ENCODE measurements at regions not wholly inside any gene's neighbourhood (a gene's known extent, or its start where the extent isn't known, plus 50 kb on each side); places are given as distances from the start of the nearest gene placed in this dataset.
"Not testable (repeated sequence)": the region's sequence is repeated elsewhere in the genome, so short reads cannot be mapped to it uniquely, and the experiment has no call there.

DNA sequence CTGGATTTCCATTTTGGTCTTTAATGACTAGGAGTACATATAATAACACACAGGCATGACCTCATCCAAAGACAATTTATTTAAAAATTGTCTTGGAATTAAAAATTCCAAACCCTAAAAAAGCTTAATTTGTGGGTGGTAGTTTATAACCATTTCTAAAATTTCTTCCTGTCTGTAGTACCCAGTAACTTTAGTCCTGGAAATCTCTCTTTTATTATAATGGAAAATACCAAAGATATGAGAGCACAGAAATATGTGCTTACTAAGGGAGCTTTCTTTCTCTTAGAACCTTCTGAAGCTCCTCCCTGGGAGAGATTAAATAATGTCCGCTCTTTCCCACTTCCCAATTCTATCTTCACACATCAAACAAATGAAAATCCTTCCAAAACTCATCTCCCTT is 70.5 kb upstream of the PRL start:
- DNase-seq (ENCODE audit: unreplicated experiment): no peak
- Mint-ChIP-seq H3K4me1 (ENCODE audit: insufficient read depth, unreplicated experiment) (peaks cover 34% of the 10 kb centered on the region), H3K4me3 (ENCODE audit: unreplicated experiment) (no peak overlapping the region), H3K36me3 (ENCODE audit: insufficient read depth, unreplicated experiment) (no peaks in the 10 kb centered on the region), H3K9me3 (ENCODE audit: unreplicated experiment) (no peaks in the 10 kb centered on the region), H3K27ac (ENCODE audit: low read depth, unreplicated experiment) (peak overlapping the region; percentile 27), H3K27me3 (ENCODE audit: insufficient read depth, unreplicated experiment) (no peaks in the 10 kb centered on the region)
- ChIA-PET CTCF (interaction anchor here (0.7 kb wide), 2 partner anchors 468 to 553 kb away, joined by 3 to 5 read pairs; no protein-coding TSS in a partner anchor), POLR2A (interaction anchor here (0.9 to 2.2 kb wide), 5 partner anchors 16 to 524 kb away, joined by 3 to 10 read pairs (median 3); no protein-coding TSS in a partner anchor)
- intact Hi-C loops (cut with micrococcal nuclease): no loop called here
- TF ChIP-seq, protein P1, sequence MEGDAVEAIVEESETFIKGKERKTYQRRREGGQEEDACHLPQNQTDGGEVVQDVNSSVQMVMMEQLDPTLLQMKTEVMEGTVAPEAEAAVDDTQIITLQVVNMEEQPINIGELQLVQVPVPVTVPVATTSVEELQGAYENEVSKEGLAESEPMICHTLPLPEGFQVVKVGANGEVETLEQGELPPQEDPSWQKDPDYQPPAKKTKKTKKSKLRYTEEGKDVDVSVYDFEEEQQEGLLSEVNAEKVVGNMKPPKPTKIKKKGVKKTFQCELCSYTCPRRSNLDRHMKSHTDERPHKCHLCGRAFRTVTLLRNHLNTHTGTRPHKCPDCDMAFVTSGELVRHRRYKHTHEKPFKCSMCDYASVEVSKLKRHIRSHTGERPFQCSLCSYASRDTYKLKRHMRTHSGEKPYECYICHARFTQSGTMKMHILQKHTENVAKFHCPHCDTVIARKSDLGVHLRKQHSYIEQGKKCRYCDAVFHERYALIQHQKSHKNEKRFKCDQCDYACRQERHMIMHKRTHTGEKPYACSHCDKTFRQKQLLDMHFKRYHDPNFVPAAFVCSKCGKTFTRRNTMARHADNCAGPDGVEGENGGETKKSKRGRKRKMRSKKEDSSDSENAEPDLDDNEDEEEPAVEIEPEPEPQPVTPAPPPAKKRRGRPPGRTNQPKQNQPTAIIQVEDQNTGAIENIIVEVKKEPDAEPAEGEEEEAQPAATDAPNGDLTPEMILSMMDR (IDR thresholded peaks at IDR 0.05; ENCODE audit: unreplicated experiment): no peak
- no TSS peak for BruUV-seq (replicated peaks)

DNA sequence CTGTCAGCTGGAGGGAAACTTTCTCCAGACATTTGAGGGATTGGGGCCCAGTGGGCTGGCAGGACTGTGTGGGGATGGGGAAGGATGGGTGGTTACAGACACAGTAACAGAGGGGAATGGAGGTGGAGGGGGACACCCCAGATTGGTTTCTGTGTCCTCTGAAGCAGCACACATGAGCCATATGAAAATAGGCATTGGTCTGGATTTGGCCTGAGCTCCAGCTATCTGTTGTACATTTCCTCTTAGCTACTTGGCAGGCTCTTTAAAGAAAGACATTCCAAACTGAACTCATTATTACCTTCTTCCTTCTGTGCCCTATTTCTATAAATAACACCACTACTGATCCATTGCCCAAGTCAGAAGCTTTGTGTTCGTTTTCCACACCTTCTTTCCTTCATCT is 72.0 kb upstream of the PRL start:
- no peaks in the 10 kb centered on the region for H3K27me3 Mint-ChIP-seq (ENCODE audit: insufficient read depth, unreplicated experiment)
- ChIA-PET POLR2A (interaction anchor here (0.6 kb wide), 1 partner anchor 42 kb away, joined by 4 read pairs; no protein-coding TSS in a partner anchor), CTCF (no interaction called here)
- H3K27ac Mint-ChIP-seq (ENCODE audit: low read depth, unreplicated experiment): no peak overlapping the region
- no TSS peak for BruUV-seq (replicated peaks)
- intact Hi-C loops (cut with micrococcal nuclease): no loop called here
- no peak overlapping the region for H3K4me3 Mint-ChIP-seq (ENCODE audit: unreplicated experiment)
- no peaks in the 10 kb centered on the region for H3K36me3 Mint-ChIP-seq (ENCODE audit: insufficient read depth, unreplicated experiment)
- no peaks in the 10 kb centered on the region for H3K9me3 Mint-ChIP-seq (ENCODE audit: unreplicated experiment)
- H3K4me1 Mint-ChIP-seq (ENCODE audit: insufficient read depth, unreplicated experiment): peaks cover 28% of the 10 kb centered on the region
- DNase-seq (ENCODE audit: unreplicated experiment): no peak
- TF ChIP-seq, protein P1 (IDR thresholded peaks at IDR 0.05; ENCODE audit: unreplicated experiment): no peak

DNA sequence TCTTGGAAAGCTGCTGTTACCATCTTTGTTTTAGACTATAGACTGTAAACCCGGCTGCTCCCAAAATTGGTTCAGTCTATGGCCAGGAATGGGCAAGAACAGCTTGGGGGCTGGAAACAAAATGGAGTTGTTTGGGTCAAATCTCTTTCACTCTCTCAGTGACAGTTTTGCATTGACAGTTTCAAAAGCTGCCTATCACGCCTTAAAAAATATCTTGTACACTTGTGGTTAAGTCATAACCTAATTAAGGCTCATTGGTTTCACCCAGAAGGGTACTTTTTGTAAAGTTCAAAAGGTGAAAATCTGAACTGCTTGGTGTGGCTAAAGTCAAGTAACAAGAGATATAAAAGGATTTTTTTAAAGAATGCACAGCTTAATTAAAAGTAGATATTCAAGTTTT is 76.1 kb upstream of the PRL start:
- H3K9me3 Mint-ChIP-seq (ENCODE audit: unreplicated experiment): no peaks in the 10 kb centered on the region
- no peak overlapping the region for H3K27ac Mint-ChIP-seq (ENCODE audit: low read depth, unreplicated experiment)
- POLR2A ChIA-PET: interaction anchor here (0.7 kb wide), 1 partner anchor 29 kb away, joined by 3 read pairs; no protein-coding TSS in a partner anchor
- intact Hi-C loops (cut with micrococcal nuclease): no loop called here
- no TSS peak for BruUV-seq (replicated peaks)
- peaks cover 4% of the 10 kb centered on the region for H3K4me1 Mint-ChIP-seq (ENCODE audit: insufficient read depth, unreplicated experiment)
- H3K4me3 Mint-ChIP-seq (ENCODE audit: unreplicated experiment): no peak overlapping the region
- DNase-seq (ENCODE audit: unreplicated experiment): no peak
- TF ChIP-seq, protein P1 (IDR thresholded peaks at IDR 0.05; ENCODE audit: unreplicated experiment): no peak
- H3K36me3 Mint-ChIP-seq (ENCODE audit: insufficient read depth, unreplicated experiment): no peaks in the 10 kb centered on the region
- no peaks in the 10 kb centered on the region for H3K27me3 Mint-ChIP-seq (ENCODE audit: insufficient read depth, unreplicated experiment)
- CTCF ChIA-PET: no interaction called here

DNA sequence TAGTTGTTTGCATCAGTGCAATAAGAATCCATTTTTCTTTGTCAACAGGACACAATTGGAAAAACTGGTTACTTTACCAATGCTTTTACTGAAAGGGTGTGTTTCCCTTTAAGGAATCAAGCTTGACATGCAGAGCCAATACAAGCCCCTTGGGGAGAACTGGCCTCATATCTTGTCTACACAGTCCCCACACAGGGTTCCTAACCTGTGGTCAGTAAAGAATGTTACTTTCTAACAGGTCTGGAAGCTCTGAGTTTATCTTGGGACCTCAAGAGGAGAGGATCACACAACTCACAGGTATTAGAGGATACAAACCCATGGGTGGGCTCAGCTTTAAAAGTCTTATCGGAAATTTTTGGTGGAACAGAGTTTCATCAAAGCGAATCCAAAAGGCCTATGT is 78.1 kb upstream of the PRL start:
- CTCF ChIA-PET; H3K9me3 Mint-ChIP-seq (ENCODE audit: unreplicated experiment); POLR2A ChIA-PET; H3K27ac Mint-ChIP-seq (ENCODE audit: low read depth, unreplicated experiment); BruUV-seq (replicated peaks); H3K4me3 Mint-ChIP-seq (ENCODE audit: unreplicated experiment); intact Hi-C loops (cut with micrococcal nuclease); H3K36me3 Mint-ChIP-seq (ENCODE audit: insufficient read depth, unreplicated experiment); H3K4me1 Mint-ChIP-seq (ENCODE audit: insufficient read depth, unreplicated experiment); H3K27me3 Mint-ChIP-seq (ENCODE audit: insufficient read depth, unreplicated experiment); DNase-seq (ENCODE audit: unreplicated experiment): not testable (repeated sequence)

DNA sequence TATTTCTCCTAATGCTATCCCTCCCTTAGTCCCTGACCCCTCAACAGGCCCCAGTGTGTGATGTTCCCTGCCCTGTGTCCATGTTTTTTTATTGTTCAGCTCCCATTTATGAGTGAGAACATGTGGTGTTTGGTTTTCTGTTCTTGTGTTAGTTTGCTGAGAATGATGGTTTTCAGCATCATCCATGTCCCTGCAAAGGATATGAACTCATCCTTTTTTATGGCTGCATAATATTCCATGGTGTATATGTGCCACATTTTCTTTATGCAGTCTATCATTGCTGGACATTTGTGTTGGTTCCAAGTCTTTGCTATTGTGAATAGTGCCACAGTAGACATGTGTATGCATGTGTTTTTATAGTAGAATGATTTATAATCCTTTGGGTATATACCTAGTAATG is 79.5 kb upstream of the PRL start:
- H3K9me3 Mint-ChIP-seq (ENCODE audit: unreplicated experiment): not testable (repeated sequence)

DNA sequence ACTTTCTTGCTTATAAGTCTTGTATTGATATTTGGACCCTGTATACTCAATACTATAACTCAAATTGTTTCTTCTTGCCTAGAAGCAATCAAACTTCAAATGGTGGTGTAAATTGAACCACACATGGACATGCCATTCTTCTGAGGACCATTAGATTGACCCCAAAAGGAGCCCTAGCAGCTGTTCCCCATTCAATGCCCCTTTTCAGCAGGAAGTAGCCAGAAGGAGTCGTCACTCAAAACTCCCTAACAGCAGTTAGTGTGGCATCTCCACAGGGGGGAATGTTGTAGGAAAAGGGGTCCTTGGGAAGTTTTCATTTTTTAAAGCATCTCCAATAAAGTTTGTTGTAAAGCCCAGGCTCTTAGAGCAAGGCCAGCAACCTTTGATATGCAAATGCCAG is 81.7 kb upstream of the PRL start:
- H3K4me3 Mint-ChIP-seq (ENCODE audit: unreplicated experiment); H3K36me3 Mint-ChIP-seq (ENCODE audit: insufficient read depth, unreplicated experiment); H3K27ac Mint-ChIP-seq (ENCODE audit: low read depth, unreplicated experiment); BruUV-seq (replicated peaks); intact Hi-C loops (cut with micrococcal nuclease); H3K9me3 Mint-ChIP-seq (ENCODE audit: unreplicated experiment); H3K27me3 Mint-ChIP-seq (ENCODE audit: insufficient read depth, unreplicated experiment); H3K4me1 Mint-ChIP-seq (ENCODE audit: insufficient read depth, unreplicated experiment); DNase-seq (ENCODE audit: unreplicated experiment); POLR2A ChIA-PET: not testable (repeated sequence)
- CTCF ChIA-PET: interaction anchor here (0.6 to 0.7 kb wide), 2 partner anchors 1470 to 1530 kb away, joined by 3 read pairs; no protein-coding TSS in a partner anchor

More for the DNA sequence above, 79.5 kb upstream of the PRL start:
- H3K36me3 Mint-ChIP-seq (ENCODE audit: insufficient read depth, unreplicated experiment); CTCF ChIA-PET; H3K27me3 Mint-ChIP-seq (ENCODE audit: insufficient read depth, unreplicated experiment); intact Hi-C loops (cut with micrococcal nuclease); POLR2A ChIA-PET; H3K27ac Mint-ChIP-seq (ENCODE audit: low read depth, unreplicated experiment); H3K4me3 Mint-ChIP-seq (ENCODE audit: unreplicated experiment); H3K4me1 Mint-ChIP-seq (ENCODE audit: insufficient read depth, unreplicated experiment); DNase-seq (ENCODE audit: unreplicated experiment); BruUV-seq (replicated peaks): not testable (repeated sequence)

All from MCF 10A (cell line).